Small intestine (tissue), 7 donors: ENCODE measurements at regions not wholly inside any gene's neighbourhood (a gene's known extent, or its start where the extent isn't known, plus 50 kb on each side); places are given as distances from the start of the nearest gene placed in this dataset.
"Not testable (repeated sequence)": the region's sequence is repeated elsewhere in the genome, so short reads cannot be mapped to it uniquely, and the experiment has no call there.

Experiments used
- DNase-seq, 2 donors: peaks; one replicate each; pipeline versions ENCODE4 v3.0.0 to v3.0.0-alpha.2; 2013
- FAIRE-seq: peaks from 2 replicates; lab custom pipeline; 2012; peaks lifted over from hg19 to GRCh38; lab: Jason Lieb, UNC
- H3K27ac ChIP-seq, 3 donors: one replicate each; pipeline ENCODE4 v1.5.1; 2013; ENCODE audit warnings: low read length in 2 of 3, mild to moderate bottlenecking in 2 of 3, control low read depth in 1 of 3, inconsistent platforms in 1 of 3, low read depth in 1 of 3, moderate library complexity in 1 of 3
- H3K27me3 ChIP-seq, 3 donors: one replicate each; pipeline ENCODE4 v1.6.1; 2013; ENCODE audit warnings: low read length in 3 of 3, inconsistent platforms in 1 of 3; ENCODE audit not compliant: control insufficient read depth in 3 of 3, insufficient read depth in 3 of 3
- H3K36me3 ChIP-seq, 3 donors: one replicate each; pipeline ENCODE4 v1.6.1; 2013; ENCODE audit warnings: low read length in 3 of 3, inconsistent platforms in 1 of 3, low read depth in 1 of 3, mild to moderate bottlenecking in 1 of 3, moderate library complexity in 1 of 3; ENCODE audit not compliant: control insufficient read depth in 3 of 3, insufficient read depth in 2 of 3
- H3K4me1 ChIP-seq, 3 donors: one replicate each; pipeline ENCODE4 v1.6.1; 2013; ENCODE audit warnings: low read length in 2 of 3, inconsistent platforms in 1 of 3, low read depth in 1 of 3, mild to moderate bottlenecking in 1 of 3, moderate library complexity in 1 of 3; ENCODE audit not compliant: control insufficient read depth in 3 of 3, insufficient read depth in 2 of 3
- H3K4me3 ChIP-seq, 3 donors: one replicate each; pipeline ENCODE4 v1.5.1; 2013; ENCODE audit warnings: low read length in 3 of 3, control low read depth in 1 of 3, inconsistent platforms in 1 of 3, low read depth in 1 of 3, mild to moderate bottlenecking in 1 of 3, moderate library complexity in 1 of 3
- H3K9me3 ChIP-seq, 2 donors: one replicate each; pipeline ENCODE4 v1.6.1; 2013; ENCODE audit warnings: low read depth in 1 of 2, low read length in 1 of 2; ENCODE audit not compliant: control insufficient read depth in 2 of 2, insufficient read depth in 1 of 2
- WGBS, 3 donors: extraction: QIAGEN DNeasy Blood & Tissue Kit; methylation state at CpG; one replicate each; pipeline ENCODE4 v1.1.7; 2013; 5-methylcytosine and 5-hydroxymethylcytosine counted together
- donor health status: healthy with polysubstance abuse.
- donor health status: control.
- donor health status: control.
- donor health status: Bipolar disorder and iron deficiency.
- donor health status: healthy.

DNA sequence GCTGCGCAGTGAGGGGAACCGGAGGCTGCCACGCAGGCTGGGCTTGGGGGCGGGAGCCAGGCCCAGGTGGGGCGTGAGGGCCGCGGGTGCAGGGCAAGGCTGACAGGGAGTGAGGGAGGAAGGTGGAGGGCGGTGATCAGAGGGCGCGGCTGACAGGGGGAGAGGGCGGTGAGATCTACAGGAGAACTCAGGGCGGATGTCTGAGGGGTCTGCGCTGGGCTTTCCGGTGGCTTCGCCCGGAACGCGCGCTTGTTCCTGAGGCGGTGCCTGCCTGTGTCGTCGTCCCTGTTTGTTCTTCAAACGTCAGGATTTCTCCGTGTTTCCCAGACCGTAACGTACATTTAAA, 248.5 kb upstream of the NPAP1 start:
- H3K9me3 ChIP-seq, H3K27ac ChIP-seq, H3K4me3 ChIP-seq, FAIRE-seq, H3K4me1 ChIP-seq, H3K27me3 ChIP-seq, DNase-seq, H3K36me3 ChIP-seq: not testable (repeated sequence)
- WGBS, 3 donors, result 27 to 62% (median 49%) methylated on average over 15 to 25 of the region's 26 CpGs

DNA sequence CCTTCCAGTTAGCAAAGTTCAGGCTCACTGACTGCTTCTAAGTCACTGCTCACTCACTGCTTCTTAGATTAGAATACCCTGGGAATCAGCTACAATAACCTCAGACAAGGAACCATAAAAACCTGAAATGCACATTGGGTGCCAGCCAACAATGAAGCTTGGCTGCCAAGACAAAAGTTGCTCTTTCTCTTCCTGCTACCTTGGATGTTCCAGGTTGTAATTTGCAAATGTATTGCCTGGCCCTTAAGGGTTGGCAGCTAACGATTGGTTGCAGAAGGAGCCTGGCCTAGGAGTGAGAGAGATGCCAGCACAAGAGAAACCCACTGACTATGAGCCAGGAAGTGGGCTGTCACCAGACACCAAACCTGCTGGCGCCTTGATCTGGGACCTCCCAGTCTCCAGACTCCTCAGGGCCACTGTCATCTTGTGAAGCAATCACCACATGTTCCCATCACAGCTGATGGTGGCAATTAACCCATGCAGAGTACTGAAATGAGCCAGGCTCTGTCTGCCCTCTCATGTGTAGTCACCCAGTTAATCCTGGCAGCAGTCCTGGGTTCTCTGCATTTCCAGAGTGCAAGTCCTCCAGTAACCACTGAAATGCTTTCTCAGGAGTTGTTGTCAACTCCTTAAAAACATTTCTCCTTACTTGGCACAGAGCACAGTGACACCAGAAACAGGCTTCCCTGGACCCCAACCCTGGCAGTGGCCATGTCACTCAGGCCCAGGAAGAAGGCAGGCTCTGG, 240.3 kb upstream of the NPAP1 start:
- not testable (repeated sequence) for H3K27me3 ChIP-seq, H3K9me3 ChIP-seq, H3K27ac ChIP-seq, H3K4me1 ChIP-seq, H3K4me3 ChIP-seq, H3K36me3 ChIP-seq, DNase-seq, FAIRE-seq
- whole genome bisulfite sequencing, 3 donors, result 51 to 59% (median 56%) methylated on average over 2 of the region's 2 CpGs

DNA sequence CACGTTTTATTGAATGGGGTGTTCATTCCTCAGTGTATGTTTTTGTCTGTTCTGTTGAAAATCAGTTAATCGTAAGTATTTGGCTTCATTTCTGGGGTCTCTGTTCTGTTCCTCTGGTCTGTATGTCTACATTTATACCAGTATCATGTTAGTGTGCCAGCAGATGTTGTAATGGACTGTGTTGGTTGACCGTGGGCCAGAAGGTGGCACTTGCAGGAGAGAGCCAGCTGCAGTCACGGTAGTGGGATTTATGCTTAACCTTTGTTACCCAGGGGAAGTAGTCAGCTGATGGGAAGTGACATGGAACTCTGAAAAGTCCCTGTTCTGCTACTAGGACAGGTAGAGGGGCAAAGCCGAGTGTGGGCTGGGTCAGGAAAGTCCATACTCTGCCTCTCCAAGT, 238.3 kb upstream of the NPAP1 start:
- 24 to 54% (median 42%) methylated on average over 4 of the region's 5 CpGs for WGBS, 3 donors
- H3K36me3 ChIP-seq, H3K4me3 ChIP-seq, DNase-seq, FAIRE-seq, H3K9me3 ChIP-seq, H3K27me3 ChIP-seq, H3K4me1 ChIP-seq: not testable (repeated sequence)
- H3K27ac ChIP-seq, result peak overlapping the region in 1 of 3 donors; percentile 44

DNA sequence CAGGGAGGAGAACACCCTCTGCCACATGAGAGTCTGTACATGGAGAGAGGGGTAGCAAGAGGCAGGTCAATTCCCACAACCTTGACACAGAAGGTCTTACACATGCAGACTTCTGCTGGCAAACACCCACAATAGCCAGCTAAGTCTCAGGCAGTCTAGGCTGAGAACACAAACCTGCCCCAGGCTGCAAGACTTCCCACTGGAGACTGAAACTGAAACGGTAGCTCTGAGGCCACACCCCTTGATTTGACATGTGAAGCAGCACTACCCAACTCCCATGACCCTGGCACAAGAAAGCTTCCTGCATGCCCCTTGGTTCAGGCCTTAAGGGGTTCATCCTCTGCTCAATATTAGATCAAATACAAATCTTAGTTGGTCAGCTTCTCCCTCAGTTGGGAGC, 237.8 kb upstream of the NPAP1 start:
- not testable (repeated sequence) for DNase-seq

DNA sequence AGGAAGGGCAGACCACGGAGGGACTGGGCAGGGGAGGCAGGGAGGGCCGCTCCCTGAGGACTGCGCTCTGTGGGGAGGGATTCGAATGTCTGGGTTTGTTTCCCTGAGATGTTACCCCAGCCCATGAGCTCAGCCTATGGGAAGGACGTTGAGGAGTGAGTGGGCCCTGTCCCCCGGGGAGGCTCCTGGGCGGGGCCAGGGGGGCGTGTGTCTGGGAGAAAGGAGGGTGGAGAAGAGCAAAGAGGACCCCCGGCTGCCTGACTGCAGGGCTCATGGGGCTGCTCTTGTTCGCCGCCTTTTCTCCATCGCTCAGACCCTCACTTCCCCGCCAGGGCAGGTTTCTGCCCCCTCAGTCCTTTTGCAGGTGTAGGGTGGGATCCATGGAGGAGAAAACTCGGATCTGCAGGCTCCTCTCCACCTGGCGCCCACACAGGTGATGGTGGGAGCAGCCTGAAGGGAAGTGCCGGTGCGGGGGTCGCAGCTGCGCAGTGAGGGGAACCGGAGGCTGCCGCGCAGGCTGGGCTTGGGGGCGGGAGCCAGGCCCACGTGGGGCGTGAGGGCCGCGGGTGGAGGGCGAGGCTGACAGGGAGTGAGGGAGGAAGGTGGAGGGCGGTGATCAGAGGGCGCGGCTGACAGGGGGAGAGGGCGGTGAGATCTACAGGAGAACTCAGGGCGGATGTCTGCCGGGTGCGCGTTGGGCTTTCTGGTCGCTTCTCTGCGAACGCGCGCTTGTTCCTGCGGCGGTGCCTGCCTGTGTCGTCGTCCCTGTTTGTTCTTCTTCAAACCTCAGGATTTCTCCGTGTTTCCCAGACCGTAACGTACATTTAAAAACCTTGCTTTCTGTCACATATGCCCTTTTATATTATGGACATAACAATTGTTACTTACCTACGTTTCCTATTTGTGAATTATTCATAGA, 198.2 kb upstream of the NPAP1 start:
- 33 to 65% (median 45%) methylated on average over 22 to 36 of the region's 49 CpGs for WGBS, 3 donors
- H3K27me3 ChIP-seq, H3K4me1 ChIP-seq, H3K4me3 ChIP-seq, H3K27ac ChIP-seq, H3K36me3 ChIP-seq, FAIRE-seq, H3K9me3 ChIP-seq: not testable (repeated sequence)
- DNase-seq, result peak in 1 of 2 donors; percentile 17

More for the DNA sequence above, 237.8 kb upstream of the NPAP1 start:
- not testable (repeated sequence) for H3K36me3 ChIP-seq, H3K27me3 ChIP-seq, H3K9me3 ChIP-seq, H3K4me3 ChIP-seq, H3K4me1 ChIP-seq, FAIRE-seq
- peak overlapping the region in 1 of 3 donors; percentile 44 for H3K27ac ChIP-seq
- WGBS, 3 donors, result 15 to 21% (median 17%) methylated on average over 1 of the region's 1 CpG

DNA sequence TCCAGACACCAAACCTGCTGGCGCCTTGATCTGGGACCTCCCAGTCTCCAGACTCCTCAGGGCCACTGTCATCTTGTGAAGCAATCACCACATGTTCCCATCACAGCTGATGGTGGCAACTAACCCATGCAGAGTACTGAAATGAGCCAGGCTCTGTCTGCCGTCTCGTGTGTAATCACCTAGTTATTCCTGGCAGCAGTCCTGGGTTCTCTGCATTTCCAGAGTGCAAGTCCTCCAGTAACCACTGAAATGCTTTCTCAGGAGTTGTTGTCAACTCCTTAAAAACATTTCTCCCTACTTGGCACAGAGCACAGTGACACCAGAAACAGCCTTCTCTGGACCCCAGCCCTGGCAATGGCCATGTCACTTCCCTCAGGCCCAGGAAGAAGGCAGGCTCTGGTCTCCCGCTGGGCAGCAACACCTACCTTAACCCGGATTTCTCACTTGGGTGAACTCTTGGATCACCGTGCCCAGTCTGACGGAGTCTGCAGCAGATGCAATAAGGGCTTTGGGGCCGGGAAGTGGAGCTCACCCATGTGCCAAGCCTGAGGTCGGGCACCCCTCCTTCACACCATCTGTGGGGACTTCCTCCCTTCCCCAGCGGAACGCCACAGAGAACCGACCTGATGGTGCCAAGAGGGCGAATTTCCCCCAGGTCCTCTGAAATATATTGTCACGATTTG, 189.5 kb upstream of the NPAP1 start:
- WGBS, 3 donors, result 77 to 81% (median 78%) methylated on average over 14 of the region's 14 CpGs
- H3K9me3 ChIP-seq, H3K36me3 ChIP-seq, H3K4me3 ChIP-seq, H3K4me1 ChIP-seq, H3K27ac ChIP-seq, FAIRE-seq, H3K27me3 ChIP-seq, DNase-seq: not testable (repeated sequence)

DNA sequence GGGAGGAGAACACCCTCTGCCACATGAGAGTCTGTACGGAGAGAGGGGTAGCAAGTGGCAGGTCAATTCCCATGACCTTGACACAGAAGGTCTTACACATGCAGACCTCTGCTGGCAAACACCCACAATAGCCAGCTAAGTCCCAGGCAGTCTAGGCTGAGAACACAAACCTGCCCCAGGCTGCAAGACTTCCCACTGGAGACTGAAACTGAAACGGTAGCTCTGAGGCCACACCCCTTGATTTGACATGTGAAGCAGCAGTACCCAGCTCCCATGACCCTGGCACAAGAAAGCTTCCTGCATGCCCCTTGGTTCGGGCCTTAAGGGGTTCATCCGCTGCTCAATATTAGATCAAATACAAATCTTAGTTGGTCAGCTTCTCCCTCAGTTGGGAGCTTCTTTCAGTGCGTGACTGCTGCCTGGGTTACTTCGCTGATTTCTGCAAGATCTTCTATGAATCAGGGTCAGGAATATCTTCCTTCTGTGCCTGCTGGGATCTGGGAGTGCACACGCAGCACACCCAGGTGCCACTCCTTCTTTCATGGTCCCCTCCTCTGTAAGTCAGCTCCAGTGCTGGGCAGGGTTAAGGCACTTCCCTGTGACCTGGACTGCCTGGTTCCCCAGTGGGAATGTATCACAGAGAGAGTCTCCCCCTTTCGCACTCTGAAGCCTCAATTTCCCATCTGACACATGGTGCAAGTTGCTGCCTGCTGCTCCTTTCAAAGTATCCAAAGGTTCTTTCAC, 187.2 kb upstream of the NPAP1 start:
- H3K4me3 ChIP-seq, H3K4me1 ChIP-seq, H3K9me3 ChIP-seq, H3K27ac ChIP-seq, H3K36me3 ChIP-seq, H3K27me3 ChIP-seq, FAIRE-seq: not testable (repeated sequence)
- peak in 1 of 2 donors; percentile 3 for DNase-seq
- 65 to 75% (median 71%) methylated on average over 7 to 8 of the region's 8 CpGs for WGBS, 3 donors

DNA sequence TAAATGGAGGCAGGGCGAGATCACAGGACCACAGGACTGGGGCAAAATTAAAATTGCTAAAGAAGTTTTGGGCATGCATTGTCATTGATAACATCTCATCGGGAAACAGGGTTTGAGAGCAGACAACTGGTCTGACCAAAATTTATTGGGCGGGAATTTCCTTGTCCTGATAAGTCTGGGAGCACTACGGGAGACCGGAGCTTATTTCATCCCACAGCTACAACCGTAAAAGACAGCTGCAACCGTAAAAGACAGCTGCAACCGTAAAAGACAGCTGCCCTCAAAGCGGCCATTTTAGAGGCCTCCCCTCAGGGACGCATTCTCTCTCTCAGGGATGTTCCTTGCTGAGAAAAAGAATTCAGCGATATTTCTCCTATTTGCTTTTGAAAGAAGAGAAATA, 170.4 kb upstream of the NPAP1 start:
- not testable (repeated sequence) for FAIRE-seq, DNase-seq, H3K9me3 ChIP-seq, H3K4me1 ChIP-seq, H3K36me3 ChIP-seq, H3K4me3 ChIP-seq, H3K27me3 ChIP-seq, H3K27ac ChIP-seq
- WGBS, 3 donors, result 87 to 90% (median 88%) methylated on average over 11 of the region's 11 CpGs
